ENCODE measurements at regions not wholly inside any gene's neighbourhood (a gene's known extent, or its start where the extent isn't known, plus 50 kb on each side); places are given as distances from the start of the nearest gene placed in this dataset.

- TF ChIP-seq, protein P1, sequence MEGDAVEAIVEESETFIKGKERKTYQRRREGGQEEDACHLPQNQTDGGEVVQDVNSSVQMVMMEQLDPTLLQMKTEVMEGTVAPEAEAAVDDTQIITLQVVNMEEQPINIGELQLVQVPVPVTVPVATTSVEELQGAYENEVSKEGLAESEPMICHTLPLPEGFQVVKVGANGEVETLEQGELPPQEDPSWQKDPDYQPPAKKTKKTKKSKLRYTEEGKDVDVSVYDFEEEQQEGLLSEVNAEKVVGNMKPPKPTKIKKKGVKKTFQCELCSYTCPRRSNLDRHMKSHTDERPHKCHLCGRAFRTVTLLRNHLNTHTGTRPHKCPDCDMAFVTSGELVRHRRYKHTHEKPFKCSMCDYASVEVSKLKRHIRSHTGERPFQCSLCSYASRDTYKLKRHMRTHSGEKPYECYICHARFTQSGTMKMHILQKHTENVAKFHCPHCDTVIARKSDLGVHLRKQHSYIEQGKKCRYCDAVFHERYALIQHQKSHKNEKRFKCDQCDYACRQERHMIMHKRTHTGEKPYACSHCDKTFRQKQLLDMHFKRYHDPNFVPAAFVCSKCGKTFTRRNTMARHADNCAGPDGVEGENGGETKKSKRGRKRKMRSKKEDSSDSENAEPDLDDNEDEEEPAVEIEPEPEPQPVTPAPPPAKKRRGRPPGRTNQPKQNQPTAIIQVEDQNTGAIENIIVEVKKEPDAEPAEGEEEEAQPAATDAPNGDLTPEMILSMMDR (IDR thresholded peaks at IDR 0.05; ENCODE audit: low read length) = no peak
- no peak for TF ChIP-seq EZH2 (optimal IDR thresholded peaks at IDR 0.05; ENCODE audit: low read depth, low read length)
Observed at GRCh38 chr6:108768792-108769524, 79.3 kb upstream of the ARMC2 start.
